ENCODE measurements at regions not wholly inside any gene's neighbourhood (a gene's known extent, or its start where the extent isn't known, plus 50 kb on each side); places are given as distances from the start of the nearest gene placed in this dataset.

DNA sequence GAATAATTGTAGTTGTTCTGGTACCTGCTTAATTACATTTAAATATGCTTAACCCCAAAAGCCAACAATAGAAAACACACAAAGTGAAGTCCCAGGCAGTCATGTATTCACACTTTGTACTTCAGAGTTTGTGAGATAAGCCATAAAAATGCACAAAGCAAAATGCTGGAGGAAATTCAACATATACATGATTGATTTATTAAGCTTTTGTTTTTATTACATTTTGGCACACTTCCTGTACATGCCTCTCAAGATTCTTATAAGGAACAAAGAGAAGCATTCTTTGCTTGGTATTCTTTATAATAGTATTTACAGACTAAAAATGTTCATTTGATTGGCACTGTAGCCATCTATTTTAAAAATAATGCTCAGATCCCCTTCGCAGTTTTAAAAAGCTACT, 107.7 kb upstream of the ANK3 start:
- TF ChIP-seq, protein P1, sequence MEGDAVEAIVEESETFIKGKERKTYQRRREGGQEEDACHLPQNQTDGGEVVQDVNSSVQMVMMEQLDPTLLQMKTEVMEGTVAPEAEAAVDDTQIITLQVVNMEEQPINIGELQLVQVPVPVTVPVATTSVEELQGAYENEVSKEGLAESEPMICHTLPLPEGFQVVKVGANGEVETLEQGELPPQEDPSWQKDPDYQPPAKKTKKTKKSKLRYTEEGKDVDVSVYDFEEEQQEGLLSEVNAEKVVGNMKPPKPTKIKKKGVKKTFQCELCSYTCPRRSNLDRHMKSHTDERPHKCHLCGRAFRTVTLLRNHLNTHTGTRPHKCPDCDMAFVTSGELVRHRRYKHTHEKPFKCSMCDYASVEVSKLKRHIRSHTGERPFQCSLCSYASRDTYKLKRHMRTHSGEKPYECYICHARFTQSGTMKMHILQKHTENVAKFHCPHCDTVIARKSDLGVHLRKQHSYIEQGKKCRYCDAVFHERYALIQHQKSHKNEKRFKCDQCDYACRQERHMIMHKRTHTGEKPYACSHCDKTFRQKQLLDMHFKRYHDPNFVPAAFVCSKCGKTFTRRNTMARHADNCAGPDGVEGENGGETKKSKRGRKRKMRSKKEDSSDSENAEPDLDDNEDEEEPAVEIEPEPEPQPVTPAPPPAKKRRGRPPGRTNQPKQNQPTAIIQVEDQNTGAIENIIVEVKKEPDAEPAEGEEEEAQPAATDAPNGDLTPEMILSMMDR (conservative IDR thresholded peaks at IDR 0.05; ENCODE audit: low read depth, low read length): no peak
- no peak for TF ChIP-seq EZH2 (IDR thresholded peaks at IDR 0.05; ENCODE audit: low read length, unreplicated experiment)
- TF ChIP-seq EZH2phosphoT487 (IDR thresholded peaks at IDR 0.05; ENCODE audit: borderline replicate concordance, low read length): no peak

Data from PC-3 (cell line).